ENCODE measurements at regions not wholly inside any gene's neighbourhood (a gene's known extent, or its start where the extent isn't known, plus 50 kb on each side); places are given as distances from the start of the nearest gene placed in this dataset.

- WGBS, 3 donors, result 26 to 39% (median 27%) methylated on average over 7 of the region's 7 CpGs
Observed at GRCh38 chr2:21818212-21818795, 694.5 kb downstream of the TDRD15 start.

GRCh38 chr2:21819454-21819853 is 695.7 kb downstream of the TDRD15 start:
- Histone ChIP-seq H3K27me3 (no peaks in the 10 kb centered on the region), H3K4me1 (ENCODE audit: insufficient read depth) (peaks cover 1% of the 10 kb centered on the region), H3K27ac (no peak overlapping the region), H3K4me3 (no peak overlapping the region), H3K36me3 (no peaks in the 10 kb centered on the region), H3K9me3 (no peaks in the 10 kb centered on the region)
- no peak for DNase-seq
- intact Hi-C loops (cut with DNase I), result no loop called here
- TF ChIP-seq POLR2A (IDR thresholded peaks at IDR 0.05) (no peak), CTCF (IDR thresholded peaks at IDR 0.05) (no peak), EP300 (IDR thresholded peaks at IDR 0.05) (no peak)
- 93 to 96% (median 96%) methylated on average over 2 of the region's 2 CpGs for WGBS, 3 donors

More at GRCh38 chr2:21818212-21818795, 694.5 kb downstream of the TDRD15 start:
- intact Hi-C loops (cut with DNase I), result no loop called here
- no peaks in the 10 kb centered on the region for H3K36me3 ChIP-seq
- peaks cover 1% of the 10 kb centered on the region for H3K4me1 ChIP-seq (ENCODE audit: insufficient read depth)
- H3K4me3 ChIP-seq, result no peak overlapping the region
- H3K27ac ChIP-seq, result no peak overlapping the region
- no peaks in the 10 kb centered on the region for H3K27me3 ChIP-seq
- TF ChIP-seq POLR2A (IDR thresholded peaks at IDR 0.05), result no peak
- no peak for TF ChIP-seq EP300 (IDR thresholded peaks at IDR 0.05)
- TF ChIP-seq CTCF (IDR thresholded peaks at IDR 0.05), result no peak
- no peaks in the 10 kb centered on the region for H3K9me3 ChIP-seq
- no peak for DNase-seq

- intact Hi-C loops (cut with DNase I), result no loop called here
- WGBS, 3 donors, result 70 to 74% (median 74%) methylated on average over 1 of the region's 1 CpG
- H3K27ac ChIP-seq, result no peak overlapping the region
- no peaks in the 10 kb centered on the region for H3K9me3 ChIP-seq
- H3K4me1 ChIP-seq (ENCODE audit: insufficient read depth), result peaks cover 1% of the 10 kb centered on the region
- H3K4me3 ChIP-seq, result no peak overlapping the region
- no peaks in the 10 kb centered on the region for H3K36me3 ChIP-seq
- no peak for DNase-seq
- TF ChIP-seq POLR2A (IDR thresholded peaks at IDR 0.05) (no peak), EP300 (IDR thresholded peaks at IDR 0.05) (no peak), CTCF (IDR thresholded peaks at IDR 0.05) (no peak)
- no peaks in the 10 kb centered on the region for H3K27me3 ChIP-seq
Observed at GRCh38 chr2:21820271-21820670, 696.5 kb downstream of the TDRD15 start.

- TF ChIP-seq EP300 (IDR thresholded peaks at IDR 0.05), result no peak
- no peak for TF ChIP-seq CTCF (IDR thresholded peaks at IDR 0.05)
- TF ChIP-seq POLR2A (IDR thresholded peaks at IDR 0.05), result no peak
- DNase-seq, result no peak
- intact Hi-C loops (cut with DNase I), result no loop called here
- H3K36me3 ChIP-seq, result no peaks in the 10 kb centered on the region
- H3K27ac ChIP-seq, result no peak overlapping the region
- H3K4me3 ChIP-seq, result no peak overlapping the region
- H3K27me3 ChIP-seq, result no peaks in the 10 kb centered on the region
- 24 to 28% (median 25%) methylated on average over 6 of the region's 6 CpGs for WGBS, 3 donors
- H3K9me3 ChIP-seq, result no peaks in the 10 kb centered on the region
- peaks cover 1% of the 10 kb centered on the region for H3K4me1 ChIP-seq (ENCODE audit: insufficient read depth)
Observed at GRCh38 chr2:21821672-21822227, 698.0 kb downstream of the TDRD15 start.

All from ovary (tissue), 7 donors.